ENCODE measurements at regions not wholly inside any gene's neighbourhood (a gene's known extent, or its start where the extent isn't known, plus 50 kb on each side); places are given as distances from the start of the nearest gene placed in this dataset.

- Histone ChIP-seq H3K4me2 (ENCODE audit: low read depth, low read length) (no peak overlapping the region), H3K9ac (ENCODE audit: low read depth, low read length) (no peak overlapping the region), H2AFZ (replicated peaks; ENCODE audit: low read length, poor library complexity) (no peak overlapping the region), H2BK120ac (ENCODE audit: low read depth, low read length) (no peak overlapping the region), H3K23ac (ENCODE audit: low read depth, low read length) (no peak overlapping the region), H4K5ac (ENCODE audit: low read depth, low read length) (no peak overlapping the region), H4K8ac (ENCODE audit: low read depth in 2 of 2, low read length in 2 of 2) (no peak overlapping the region), H3K27ac (ENCODE audit: insufficient read depth, low read length) (no peak overlapping the region), H3K79me1 (ENCODE audit: low read depth in 1 of 2, low read length in 2 of 2) (no peaks in the 10 kb centered on the region), H4K91ac (ENCODE audit: insufficient read depth, low read depth, low read length) (no peak overlapping the region), H3K4me3 (ENCODE audit: insufficient read depth, low read depth, low read length) (no peak overlapping the region), H3K36me3 (ENCODE audit: control insufficient read depth, insufficient read depth, low read length) (no peaks in the 10 kb centered on the region), H2BK5ac (ENCODE audit: low read depth, low read length, poor library complexity, severe bottlenecking) (no peak overlapping the region), H3K27me3 (ENCODE audit: control insufficient read depth, insufficient read depth, low read length) (no peaks in the 10 kb centered on the region), H2BK15ac (ENCODE audit: low read depth, low read length) (no peak overlapping the region), H2BK20ac (ENCODE audit: low read depth, low read length) (no peak overlapping the region), H3K18ac (ENCODE audit: low read depth, low read length) (no peak overlapping the region), H4K20me1 (ENCODE audit: insufficient read depth, low read length) (no peaks in the 10 kb centered on the region), H3K4me1 (ENCODE audit: control insufficient read depth, insufficient read depth, low read length) (no peaks in the 10 kb centered on the region), H3K14ac (replicated peaks; ENCODE audit: low read depth, low read length) (no peak overlapping the region), H3K9me3 (ENCODE audit: control insufficient read depth, insufficient read depth, low read length) (peaks cover 36% of the 10 kb centered on the region), H2AK9ac (replicated peaks; ENCODE audit: low read depth, low read length, poor library complexity) (no peak overlapping the region), H2AK5ac (ENCODE audit: low read depth, low read length) (no peak overlapping the region), H3K56ac (ENCODE audit: extremely low read depth, insufficient read depth, low read length) (no peak overlapping the region), H3K4ac (ENCODE audit: low read depth, low read length) (no peak overlapping the region), H3K9me1 (ENCODE audit: insufficient read depth, low read length) (no peaks in the 10 kb centered on the region)
- TF ChIP-seq MXI1 (IDR thresholded peaks at IDR 0.05; ENCODE audit: borderline replicate concordance, low read depth, low read length): no peak
- no peak for TF ChIP-seq RFX5 (IDR thresholded peaks at IDR 0.05; ENCODE audit: low read depth, low read length)
- no peak for TF ChIP-seq CHD1 (IDR thresholded peaks at IDR 0.05; ENCODE audit: low read depth, low read length)
- TF ChIP-seq FOS (IDR thresholded peaks at IDR 0.05; ENCODE audit: low read depth, low read length): no peak
- TF ChIP-seq USF2 (IDR thresholded peaks at IDR 0.05; ENCODE audit: low read depth, low read length): no peak
- TF ChIP-seq MAFK (IDR thresholded peaks at IDR 0.05; ENCODE audit: low read depth, low read length): no peak
- TF ChIP-seq CEBPB (IDR thresholded peaks at IDR 0.05; ENCODE audit: low read depth, low read length): no peak
- TF ChIP-seq NFE2L2 (IDR thresholded peaks at IDR 0.05; ENCODE audit: low read depth, low read length): no peak
- TF ChIP-seq RCOR1 (IDR thresholded peaks at IDR 0.05; ENCODE audit: insufficient replicate concordance, low read length): no peak
- no peak for TF ChIP-seq SMC3 (IDR thresholded peaks at IDR 0.05; ENCODE audit: low read depth, low read length)
- TF ChIP-seq MAZ (IDR thresholded peaks at IDR 0.05; ENCODE audit: borderline replicate concordance, low read depth, low read length): no peak
- TF ChIP-seq BHLHE40 (IDR thresholded peaks at IDR 0.05; ENCODE audit: low read depth, low read length): no peak
- TF ChIP-seq CTCF (conservative IDR thresholded peaks at IDR 0.05; ENCODE audit: low read depth, low read length): no peak
- TF ChIP-seq RAD21 (IDR thresholded peaks at IDR 0.05; ENCODE audit: low read length): no peak
- no peak for TF ChIP-seq ELK1 (IDR thresholded peaks at IDR 0.05; ENCODE audit: borderline replicate concordance, low read depth, low read length)
- ChIA-PET POLR2A (ENCODE audit: unreplicated experiment) (no interaction called here), CTCF (no interaction called here)
- ATAC-seq (ENCODE audit: low read depth) (no peak), DNase-seq (no peak)
- intact Hi-C loops (cut with micrococcal nuclease): no loop called here
- no TSS peak for BruUV-seq (replicated peaks)
- dilution Hi-C loops (cut with HindIII; ENCODE audit: low sequenced_read_pairs, unreplicated experiment): no loop called here
- no CpG with 5 or more reads among the region's 3 CpGs for WGBS, 2 experiments (ENCODE audit: extremely low coverage in 2 of 2, insufficient read length in 1 of 2)
- in situ Hi-C loops (cut with MboI; ENCODE audit: low sequenced_read_pairs): no loop called here
Measured at GRCh38 chr2:2912293-2912692, 465.3 kb downstream of the EIPR1 start.
